Liver (tissue), 7 donors: ENCODE measurements at regions not wholly inside any gene's neighbourhood (a gene's known extent, or its start where the extent isn't known, plus 50 kb on each side); places are given as distances from the start of the nearest gene placed in this dataset.

Source experiments
- DNase-seq: peaks from one replicate; pipeline ENCODE4 v3.0.0-alpha.2; 2017; ENCODE audit warnings: low spot score
- H3K27ac ChIP-seq, 2 donors: one replicate each; pipeline ENCODE4 v1.7.0; 2013; ENCODE audit warnings: inconsistent platforms in 2 of 2, low read length in 2 of 2, control low read depth in 1 of 2, low read depth in 1 of 2, mild to moderate bottlenecking in 1 of 2
- H3K27me3 ChIP-seq, 4 donors: one replicate each; pipeline versions ENCODE4 v1.6.1 to v1.7.0; 2013; ENCODE audit warnings: low read length in 3 of 4, inconsistent platforms in 1 of 4, mild to moderate bottlenecking in 1 of 4, moderate library complexity in 1 of 4; ENCODE audit not compliant: control insufficient read depth in 4 of 4, insufficient read depth in 4 of 4
- H3K36me3 ChIP-seq, 4 donors: one replicate each; pipeline versions ENCODE4 v1.6.1 to v1.7.0; 2013; ENCODE audit warnings: low read length in 3 of 4, mild to moderate bottlenecking in 3 of 4, low read depth in 1 of 4, moderate library complexity in 1 of 4; ENCODE audit not compliant: control insufficient read depth in 4 of 4, insufficient read depth in 3 of 4
- H3K4me1 ChIP-seq, 4 donors: one replicate each; pipeline versions ENCODE4 v1.6.1 to v1.7.0; 2013; ENCODE audit warnings: low read length in 3 of 4, mild to moderate bottlenecking in 3 of 4, moderate library complexity in 1 of 4; ENCODE audit not compliant: control insufficient read depth in 4 of 4, insufficient read depth in 4 of 4
- H3K4me3 ChIP-seq, 3 donors: one replicate each; pipeline versions ENCODE4 v1.6.1 to v1.7.0; 2013; ENCODE audit warnings: low read length in 3 of 3, control low read depth in 1 of 3, low read depth in 1 of 3, mild to moderate bottlenecking in 1 of 3
- H3K9ac ChIP-seq, 2 donors: one replicate each; pipeline ENCODE4 v1.7.0; 2013; ENCODE audit warnings: low read length in 2 of 2, mild to moderate bottlenecking in 2 of 2, moderate library complexity in 2 of 2, control low read depth in 1 of 2, low read depth in 1 of 2
- H3K9me3 ChIP-seq, 4 donors: one replicate each; pipeline versions ENCODE4 v1.6.1 to v1.7.0; 2013; ENCODE audit warnings: low read length in 3 of 4; ENCODE audit not compliant: control insufficient read depth in 4 of 4
- EGR1 ChIP-seq, 2 donors: IDR thresholded peaks; 2 replicates each; pipeline ENCODE4 v1.6.1; 2016 to 2018; ENCODE audit warnings: antibody characterized with exemption in 2 of 2, low read depth in 2 of 2
- FOXA1 ChIP-seq: IDR thresholded peaks from 2 replicates; pipeline ENCODE4 v1.6.1; 2016; ENCODE audit warnings: antibody characterized with exemption
- FOXA2 ChIP-seq: IDR thresholded peaks from 2 replicates; pipeline ENCODE4 v1.6.1; 2016; ENCODE audit warnings: antibody characterized with exemption
- GABPA ChIP-seq, 2 donors: IDR thresholded peaks in 1 of 2; conservative IDR thresholded peaks in 1 of 2; 2 replicates each; pipeline ENCODE4 v1.6.1; 2016; ENCODE audit warnings: antibody characterized with exemption in 2 of 2, mild to moderate bottlenecking in 1 of 2, moderate library complexity in 1 of 2
- HNF4A ChIP-seq, 2 donors: conservative IDR thresholded peaks; 2 replicates each; pipeline ENCODE4 v1.6.1; 2016; ENCODE audit warnings: antibody characterized with exemption in 2 of 2, mild to moderate bottlenecking in 2 of 2
- HNF4G ChIP-seq: IDR thresholded peaks from 2 replicates; pipeline ENCODE4 v1.6.1; 2016; ENCODE audit warnings: antibody characterized with exemption
- JUND ChIP-seq, 2 donors: IDR thresholded peaks; 2 replicates each; pipeline ENCODE4 v1.6.1; 2016; ENCODE audit warnings: antibody characterized with exemption in 2 of 2
- NR2F2 ChIP-seq: IDR thresholded peaks from 2 replicates; pipeline ENCODE4 v1.6.1; 2016; ENCODE audit warnings: antibody characterized with exemption
- RAD21 ChIP-seq, 2 donors: IDR thresholded peaks; 2 replicates each; pipeline ENCODE4 v1.6.1; 2016; ENCODE audit warnings: antibody characterized with exemption in 2 of 2, mild to moderate bottlenecking in 2 of 2
- SP1 ChIP-seq: IDR thresholded peaks from 2 replicates; pipeline ENCODE4 v1.6.1; 2018; ENCODE audit warnings: antibody characterized with exemption, mild to moderate bottlenecking
- TAF1 ChIP-seq: conservative IDR thresholded peaks from 2 replicates; pipeline ENCODE4 v1.6.1; 2016; ENCODE audit warnings: antibody characterized with exemption, mild to moderate bottlenecking
- YY1 ChIP-seq: IDR thresholded peaks from 2 replicates; pipeline ENCODE4 v1.6.1; 2016; ENCODE audit warnings: antibody characterized with exemption, mild to moderate bottlenecking
- WGBS: extraction: QIAGEN DNeasy Blood & Tissue Kit; methylation state at CpG from one replicate; pipeline ENCODE4 v1.1.7; 2013; 5-methylcytosine and 5-hydroxymethylcytosine counted together
- TF ChIP-seq, protein P1 (sequence below): IDR thresholded peaks from 2 replicates; pipeline ENCODE4 v1.6.1; 2016; ENCODE audit warnings: antibody characterized with exemption
- TF ChIP-seq, protein P2 (sequence below): IDR thresholded peaks from 2 replicates; pipeline ENCODE4 v1.6.1; 2016; ENCODE audit warnings: antibody characterized with exemption, mild to moderate bottlenecking
- TF ChIP-seq, protein P3 (sequence below): IDR thresholded peaks from 2 replicates; pipeline ENCODE4 v1.6.1; 2016; ENCODE audit warnings: antibody characterized with exemption
- TF ChIP-seq, protein P4 (sequence below): IDR thresholded peaks from 2 replicates; pipeline ENCODE4 v1.6.1; 2016; ENCODE audit warnings: antibody characterized with exemption
- donor health status: healthy.
- donor health status: healthy.
- donor health status: healthy.
- donor health status: healthy.

DNA sequence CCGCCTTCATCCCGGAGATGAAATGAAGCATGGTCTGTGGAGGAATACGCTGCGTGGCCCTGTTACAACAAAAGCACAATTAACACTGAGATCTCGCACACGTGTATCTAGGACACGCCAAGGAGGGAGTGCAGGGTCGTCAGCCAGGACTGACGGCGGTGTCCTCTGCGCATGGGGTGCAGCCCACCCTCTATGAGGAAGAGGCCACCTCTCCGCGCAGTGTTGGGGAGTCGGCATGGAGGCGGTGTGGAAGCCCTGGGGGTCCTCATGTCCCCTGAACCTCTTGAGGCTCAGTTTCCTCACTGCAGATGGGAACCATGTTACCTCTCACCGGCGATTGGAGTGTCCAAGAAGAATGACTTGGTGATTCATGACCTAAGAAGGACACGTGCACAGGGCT, 86.0 kb upstream of the ZNF236 start (continued):
- TF ChIP-seq, protein P1, sequence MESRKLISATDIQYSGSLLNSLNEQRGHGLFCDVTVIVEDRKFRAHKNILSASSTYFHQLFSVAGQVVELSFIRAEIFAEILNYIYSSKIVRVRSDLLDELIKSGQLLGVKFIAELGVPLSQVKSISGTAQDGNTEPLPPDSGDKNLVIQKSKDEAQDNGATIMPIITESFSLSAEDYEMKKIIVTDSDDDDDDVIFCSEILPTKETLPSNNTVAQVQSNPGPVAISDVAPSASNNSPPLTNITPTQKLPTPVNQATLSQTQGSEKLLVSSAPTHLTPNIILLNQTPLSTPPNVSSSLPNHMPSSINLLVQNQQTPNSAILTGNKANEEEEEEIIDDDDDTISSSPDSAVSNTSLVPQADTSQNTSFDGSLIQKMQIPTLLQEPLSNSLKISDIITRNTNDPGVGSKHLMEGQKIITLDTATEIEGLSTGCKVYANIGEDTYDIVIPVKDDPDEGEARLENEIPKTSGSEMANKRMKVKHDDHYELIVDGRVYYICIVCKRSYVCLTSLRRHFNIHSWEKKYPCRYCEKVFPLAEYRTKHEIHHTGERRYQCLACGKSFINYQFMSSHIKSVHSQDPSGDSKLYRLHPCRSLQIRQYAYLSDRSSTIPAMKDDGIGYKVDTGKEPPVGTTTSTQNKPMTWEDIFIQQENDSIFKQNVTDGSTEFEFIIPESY: no peak
- TF ChIP-seq YY1: no peak

DNA sequence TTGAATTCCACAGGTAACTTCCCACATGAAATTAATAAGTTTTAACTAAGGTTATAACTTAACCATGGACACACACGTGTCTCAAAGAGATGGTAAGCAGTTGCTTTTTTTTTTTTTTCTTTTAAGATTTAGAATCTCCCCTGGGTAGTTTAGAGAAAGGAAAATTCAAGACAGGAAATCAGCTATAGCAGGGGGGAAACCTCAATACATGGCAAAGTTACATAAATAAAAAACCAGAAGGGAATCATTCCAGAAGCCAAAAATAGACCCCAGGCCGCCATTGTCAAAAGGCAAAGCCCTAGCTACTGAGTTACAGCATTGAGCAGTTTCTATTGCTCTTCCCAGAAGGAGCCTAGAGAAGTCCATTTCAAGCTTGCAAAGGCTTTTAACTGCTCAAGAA, 91.5 kb upstream of the ZNF236 start:
- Histone ChIP-seq H3K27me3 (no peaks in the 10 kb centered on the region), H3K9ac (no peak overlapping the region), H3K4me1 (no peaks in the 10 kb centered on the region), H3K36me3 (no peaks in the 10 kb centered on the region), H3K27ac (no peak overlapping the region), H3K4me3 (no peak overlapping the region), H3K9me3 (peaks cover 0 to 2% (median 0%) of the 10 kb centered on the region in 4 donors)
- WGBS: 55% methylated on average over 2 of the region's 2 CpGs
- TF ChIP-seq FOXA2: no peak
- TF ChIP-seq EGR1 (IDR thresholded peaks at IDR 0.05; ENCODE audit: low read depth in 2 of 2): no peak
- TF ChIP-seq YY1: no peak
- no peak for TF ChIP-seq HNF4A (conservative IDR thresholded peaks at IDR 0.05)
- TF ChIP-seq, protein P2, sequence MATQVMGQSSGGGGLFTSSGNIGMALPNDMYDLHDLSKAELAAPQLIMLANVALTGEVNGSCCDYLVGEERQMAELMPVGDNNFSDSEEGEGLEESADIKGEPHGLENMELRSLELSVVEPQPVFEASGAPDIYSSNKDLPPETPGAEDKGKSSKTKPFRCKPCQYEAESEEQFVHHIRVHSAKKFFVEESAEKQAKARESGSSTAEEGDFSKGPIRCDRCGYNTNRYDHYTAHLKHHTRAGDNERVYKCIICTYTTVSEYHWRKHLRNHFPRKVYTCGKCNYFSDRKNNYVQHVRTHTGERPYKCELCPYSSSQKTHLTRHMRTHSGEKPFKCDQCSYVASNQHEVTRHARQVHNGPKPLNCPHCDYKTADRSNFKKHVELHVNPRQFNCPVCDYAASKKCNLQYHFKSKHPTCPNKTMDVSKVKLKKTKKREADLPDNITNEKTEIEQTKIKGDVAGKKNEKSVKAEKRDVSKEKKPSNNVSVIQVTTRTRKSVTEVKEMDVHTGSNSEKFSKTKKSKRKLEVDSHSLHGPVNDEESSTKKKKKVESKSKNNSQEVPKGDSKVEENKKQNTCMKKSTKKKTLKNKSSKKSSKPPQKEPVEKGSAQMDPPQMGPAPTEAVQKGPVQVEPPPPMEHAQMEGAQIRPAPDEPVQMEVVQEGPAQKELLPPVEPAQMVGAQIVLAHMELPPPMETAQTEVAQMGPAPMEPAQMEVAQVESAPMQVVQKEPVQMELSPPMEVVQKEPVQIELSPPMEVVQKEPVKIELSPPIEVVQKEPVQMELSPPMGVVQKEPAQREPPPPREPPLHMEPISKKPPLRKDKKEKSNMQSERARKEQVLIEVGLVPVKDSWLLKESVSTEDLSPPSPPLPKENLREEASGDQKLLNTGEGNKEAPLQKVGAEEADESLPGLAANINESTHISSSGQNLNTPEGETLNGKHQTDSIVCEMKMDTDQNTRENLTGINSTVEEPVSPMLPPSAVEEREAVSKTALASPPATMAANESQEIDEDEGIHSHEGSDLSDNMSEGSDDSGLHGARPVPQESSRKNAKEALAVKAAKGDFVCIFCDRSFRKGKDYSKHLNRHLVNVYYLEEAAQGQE: no peak
- TF ChIP-seq, protein P3, sequence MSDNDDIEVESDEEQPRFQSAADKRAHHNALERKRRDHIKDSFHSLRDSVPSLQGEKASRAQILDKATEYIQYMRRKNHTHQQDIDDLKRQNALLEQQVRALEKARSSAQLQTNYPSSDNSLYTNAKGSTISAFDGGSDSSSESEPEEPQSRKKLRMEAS: no peak
- TF ChIP-seq, protein P1: no peak
- TF ChIP-seq GABPA (IDR thresholded peaks at IDR 0.05 in 1 of 2, conservative IDR thresholded peaks at IDR 0.05 in 1 of 2): no peak
- no peak for TF ChIP-seq NR2F2
- TF ChIP-seq TAF1: no peak
- no peak for DNase-seq

DNA sequence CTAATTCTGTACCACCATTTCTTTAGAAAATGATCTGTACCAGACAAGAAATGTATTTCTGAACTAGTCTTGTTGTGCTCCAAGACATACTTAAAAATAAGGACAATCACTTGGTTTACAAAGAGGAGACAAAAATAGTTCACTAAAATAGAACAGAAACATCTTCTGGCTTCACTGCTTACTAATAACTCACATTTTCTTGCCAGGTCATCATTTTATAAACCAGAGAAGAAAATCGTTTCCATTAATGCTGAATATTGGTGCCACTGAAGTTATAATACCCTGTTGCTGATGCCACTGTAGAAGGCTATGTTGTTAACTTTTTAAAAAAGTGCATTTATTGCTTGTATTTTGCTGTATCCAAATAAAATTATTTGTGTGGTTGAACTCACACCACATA, 94.8 kb upstream of the ZNF236 start:
- H3K9ac ChIP-seq: no peak overlapping the region
- DNase-seq: no peak
- no peaks in the 10 kb centered on the region for H3K36me3 ChIP-seq
- H3K27ac ChIP-seq: no peak overlapping the region
- TF ChIP-seq FOXA2 (no peak), JUND (IDR thresholded peaks at IDR 0.05) (no peak), FOXA1 (no peak), TAF1 (no peak), EGR1 (IDR thresholded peaks at IDR 0.05; ENCODE audit: low read depth in 2 of 2) (no peak), SP1 (no peak), RAD21 (IDR thresholded peaks at IDR 0.05) (no peak), HNF4A (conservative IDR thresholded peaks at IDR 0.05) (no peak), HNF4G (no peak)
- TF ChIP-seq, protein P2: no peak
- TF ChIP-seq, protein P1: no peak
- TF ChIP-seq, protein P4, sequence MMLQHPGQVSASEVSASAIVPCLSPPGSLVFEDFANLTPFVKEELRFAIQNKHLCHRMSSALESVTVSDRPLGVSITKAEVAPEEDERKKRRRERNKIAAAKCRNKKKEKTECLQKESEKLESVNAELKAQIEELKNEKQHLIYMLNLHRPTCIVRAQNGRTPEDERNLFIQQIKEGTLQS: no peak
- no peak overlapping the region for H3K4me3 ChIP-seq
- H3K27me3 ChIP-seq: no peaks in the 10 kb centered on the region
- H3K4me1 ChIP-seq: no peaks in the 10 kb centered on the region
- 40% methylated on average over 1 of the region's 1 CpG for WGBS
- H3K9me3 ChIP-seq: peaks cover 0 to 2% (median 0%) of the 10 kb centered on the region in 4 donors
